Thoracic aorta (tissue), 2 donors: ENCODE measurements at regions not wholly inside any gene's neighbourhood (a gene's known extent, or its start where the extent isn't known, plus 50 kb on each side); places are given as distances from the start of the nearest gene placed in this dataset.

Source experiments
- ATAC-seq: fragments of 150-250 bp; one replicate; pipeline ENCODE4 v1.8.0; 2017; ENCODE audit warnings: low read depth; ENCODE audit not compliant: insufficient number of reproducible peaks, low FRiP score
- DNase-seq: peaks from one replicate; pipeline ENCODE4 v3.0.0-alpha.2; 2020; ENCODE audit warnings: low spot score
- H3K27ac ChIP-seq, 2 donors: fragments of 200-600 bp; sonication (generic); 1 replicate in 1 of 2; 2 replicates in 1 of 2; pipeline ENCODE4 v1.5.1; 2016; ENCODE audit warnings: mild to moderate bottlenecking in 2 of 2, moderate library complexity in 2 of 2
- H3K27me3 ChIP-seq: fragments of 200-600 bp; sonication (generic); replicated peaks from 2 replicates; pipeline ENCODE4 v1.6.0; 2016; ENCODE audit warnings: mild to moderate bottlenecking; ENCODE audit not compliant: insufficient read depth
- H3K36me3 ChIP-seq: fragments of 200-600 bp; sonication (generic); one replicate; pipeline ENCODE4 v1.5.1; 2016
- H3K4me1 ChIP-seq, 2 donors: fragments of 200-600 bp; sonication (generic); 1 replicate in 1 of 2; 2 replicates in 1 of 2; pipeline versions ENCODE4 v1.5.1 to v1.6.0; 2016; ENCODE audit warnings: low read depth in 2 of 2, mild to moderate bottlenecking in 1 of 2; ENCODE audit not compliant: control insufficient read depth in 1 of 2
- H3K4me3 ChIP-seq: fragments of 200-600 bp; sonication (generic); 2 replicates; pipeline ENCODE4 v1.5.1; 2016; ENCODE audit warnings: mild to moderate bottlenecking
- H3K9me3 ChIP-seq: fragments of 200-600 bp; sonication (generic); 2 replicates; pipeline ENCODE4 v1.5.1; 2016
- TF ChIP-seq, protein P1 (sequence below): fragments of 200-600 bp; sonication (generic); IDR thresholded peaks from one replicate; pipeline ENCODE4 v1.5.1; 2019; ENCODE audit warnings: antibody characterized with exemption

- no peaks in the 10 kb centered on the region for H3K27me3 ChIP-seq
- ATAC-seq (no peak), DNase-seq (no peak)
- H3K36me3 ChIP-seq, result no peaks in the 10 kb centered on the region
- no peaks in the 10 kb centered on the region for H3K9me3 ChIP-seq
- no peaks in the 10 kb centered on the region for H3K4me1 ChIP-seq
- no peak overlapping the region for H3K27ac ChIP-seq
- no peak overlapping the region for H3K4me3 ChIP-seq
- TF ChIP-seq, protein P1, sequence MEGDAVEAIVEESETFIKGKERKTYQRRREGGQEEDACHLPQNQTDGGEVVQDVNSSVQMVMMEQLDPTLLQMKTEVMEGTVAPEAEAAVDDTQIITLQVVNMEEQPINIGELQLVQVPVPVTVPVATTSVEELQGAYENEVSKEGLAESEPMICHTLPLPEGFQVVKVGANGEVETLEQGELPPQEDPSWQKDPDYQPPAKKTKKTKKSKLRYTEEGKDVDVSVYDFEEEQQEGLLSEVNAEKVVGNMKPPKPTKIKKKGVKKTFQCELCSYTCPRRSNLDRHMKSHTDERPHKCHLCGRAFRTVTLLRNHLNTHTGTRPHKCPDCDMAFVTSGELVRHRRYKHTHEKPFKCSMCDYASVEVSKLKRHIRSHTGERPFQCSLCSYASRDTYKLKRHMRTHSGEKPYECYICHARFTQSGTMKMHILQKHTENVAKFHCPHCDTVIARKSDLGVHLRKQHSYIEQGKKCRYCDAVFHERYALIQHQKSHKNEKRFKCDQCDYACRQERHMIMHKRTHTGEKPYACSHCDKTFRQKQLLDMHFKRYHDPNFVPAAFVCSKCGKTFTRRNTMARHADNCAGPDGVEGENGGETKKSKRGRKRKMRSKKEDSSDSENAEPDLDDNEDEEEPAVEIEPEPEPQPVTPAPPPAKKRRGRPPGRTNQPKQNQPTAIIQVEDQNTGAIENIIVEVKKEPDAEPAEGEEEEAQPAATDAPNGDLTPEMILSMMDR, result no peak
Measured at GRCh38 chr9:1938135-1938534, 77.0 kb upstream of the SMARCA2 start.

- Histone ChIP-seq H3K27ac (no peak overlapping the region), H3K4me3 (no peak overlapping the region), H3K36me3 (no peaks in the 10 kb centered on the region), H3K4me1 (no peaks in the 10 kb centered on the region), H3K9me3 (no peaks in the 10 kb centered on the region), H3K27me3 (no peaks in the 10 kb centered on the region)
- no peak for ATAC-seq
- TF ChIP-seq, protein P1, result no peak
- no peak for DNase-seq
Measured at GRCh38 chr9:1938675-1939170, 76.4 kb upstream of the SMARCA2 start.

- Histone ChIP-seq H3K4me1 (no peaks in the 10 kb centered on the region), H3K27ac (no peak overlapping the region), H3K27me3 (no peaks in the 10 kb centered on the region), H3K36me3 (no peaks in the 10 kb centered on the region), H3K9me3 (no peaks in the 10 kb centered on the region), H3K4me3 (no peak overlapping the region)
- DNase-seq, result no peak
- no peak for ATAC-seq
- TF ChIP-seq, protein P1, result no peak
Measured at GRCh38 chr9:1939466-1939865, 75.7 kb upstream of the SMARCA2 start.

DNA sequence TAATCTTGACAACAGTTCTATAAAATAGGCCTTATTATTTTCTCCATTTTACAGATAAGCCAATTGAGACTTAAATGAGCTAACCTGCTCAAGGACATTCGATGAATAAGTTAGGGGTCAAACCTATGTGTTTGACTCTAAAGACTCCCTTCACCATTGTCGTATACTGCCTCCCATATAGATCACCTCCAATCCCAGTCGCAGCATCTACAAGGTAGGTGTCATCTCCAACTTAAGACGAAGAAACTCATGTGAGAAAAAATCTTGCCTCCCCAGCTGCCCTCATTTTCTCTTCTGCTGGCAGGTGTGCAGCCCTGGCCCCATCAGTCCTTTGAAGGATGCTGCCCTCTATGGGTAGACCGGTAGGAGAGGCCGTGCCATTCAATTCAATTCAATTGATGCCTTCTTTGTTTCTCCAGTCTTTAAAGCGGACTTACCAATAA lies 75.2 kb upstream of the SMARCA2 start:
- no peak overlapping the region for H3K4me3 ChIP-seq
- H3K9me3 ChIP-seq, result no peaks in the 10 kb centered on the region
- H3K4me1 ChIP-seq, result no peaks in the 10 kb centered on the region
- H3K27ac ChIP-seq, result no peak overlapping the region
- TF ChIP-seq, protein P1, result no peak
- H3K36me3 ChIP-seq, result no peaks in the 10 kb centered on the region
- no peaks in the 10 kb centered on the region for H3K27me3 ChIP-seq
- DNase-seq (no peak), ATAC-seq (no peak)

DNA sequence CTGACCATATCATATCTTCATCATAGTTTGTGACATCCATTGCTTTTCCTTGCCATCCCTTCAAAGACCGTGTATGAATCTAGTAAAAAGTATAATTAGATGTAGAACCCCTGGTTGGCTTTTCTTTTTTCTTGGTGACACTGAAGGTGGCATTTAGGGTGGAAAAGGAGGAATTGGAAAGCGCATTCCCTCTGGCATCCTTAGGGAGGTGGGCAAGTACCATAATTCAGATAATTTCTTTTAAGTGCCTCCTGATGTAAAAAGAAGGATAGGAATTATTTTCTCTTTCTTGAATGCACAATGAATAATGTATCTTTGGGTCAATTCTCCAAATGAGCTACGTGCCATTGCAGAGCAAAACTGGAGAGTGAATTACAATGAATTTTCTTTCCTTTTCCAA lies 73.2 kb upstream of the SMARCA2 start:
- DNase-seq (no peak), ATAC-seq (no peak)
- Histone ChIP-seq H3K9me3 (no peaks in the 10 kb centered on the region), H3K27me3 (no peaks in the 10 kb centered on the region), H3K4me3 (no peak overlapping the region), H3K27ac (no peak overlapping the region), H3K36me3 (no peaks in the 10 kb centered on the region), H3K4me1 (no peaks in the 10 kb centered on the region)
- TF ChIP-seq, protein P1, result no peak
